GM18505 (cell line): ENCODE measurements at regions not wholly inside any gene's neighbourhood (a gene's known extent, or its start where the extent isn't known, plus 50 kb on each side); places are given as distances from the start of the nearest gene placed in this dataset.

Experiments used
- ATAC-seq: cut with Tn5 transposase; IDR thresholded peaks from one replicate; pipeline ENCODE4 v1.9.1; 2021; ENCODE audit not compliant: unreplicated experiment
- POLR2A ChIP-seq: IDR thresholded peaks from 4 replicates; pipeline ENCODE4 v1.6.1; 2011; ENCODE audit warnings: borderline replicate concordance; ENCODE audit not compliant: insufficient read depth, insufficient read length; ENCODE audit errors: extremely low read depth

DNA sequence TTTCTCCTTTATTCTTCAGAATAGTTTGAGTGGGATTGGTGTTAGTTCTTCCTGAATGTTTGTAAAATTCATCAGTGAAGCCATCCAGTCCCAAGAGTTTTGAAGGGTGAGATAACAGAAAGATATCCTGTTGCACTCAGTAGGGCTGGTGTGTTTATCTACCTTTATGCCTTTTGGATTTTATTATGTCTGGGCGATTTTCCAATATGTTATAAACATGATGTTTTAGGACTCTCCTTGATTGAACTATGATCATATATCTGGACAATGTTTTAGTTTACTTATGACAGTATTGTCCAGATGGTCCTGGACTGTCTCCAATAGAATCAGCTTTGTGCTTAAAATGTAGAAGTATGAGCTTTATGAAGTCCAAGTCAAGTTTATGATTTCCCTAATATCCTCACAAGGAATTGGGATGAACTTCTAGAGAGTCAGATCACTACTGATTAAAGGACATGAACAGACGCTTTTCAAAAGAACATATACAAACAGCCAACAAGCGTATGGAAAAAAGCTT is 77.6 kb upstream of the ITM2A start:
- no peak for TF ChIP-seq POLR2A
- ATAC-seq, result no peak

- TF ChIP-seq POLR2A, result no peak
- ATAC-seq, result no peak
Measured at GRCh38 chrX:79443121-79443520, 76.0 kb upstream of the ITM2A start.

- no peak for TF ChIP-seq POLR2A
- no peak for ATAC-seq
Measured at GRCh38 chrX:79440336-79440735, 73.2 kb upstream of the ITM2A start.
